Activated CD4-positive, alpha-beta memory T cell treated with anti-CD3 and anti-CD28 coated beads for 36 hours (primary cell): ENCODE measurements at regions not wholly inside any gene's neighbourhood (a gene's known extent, or its start where the extent isn't known, plus 50 kb on each side); places are given as distances from the start of the nearest gene placed in this dataset.

Experiments used
- CTCF ChIA-PET: fragments of 350-600 bp; sonication (Branson Sonifier 250); formaldehyde crosslinking; loops from one replicate; lab custom pipeline; 2021; ENCODE audit warnings: antibody characterized with exemption, inconsistent platforms; lab: Charles Lee
- POLR2A ChIA-PET: fragments of 350-600 bp; sonication (Branson Sonifier 250); formaldehyde crosslinking; loops from one replicate; lab custom pipeline; 2021; ENCODE audit warnings: antibody characterized with exemption; lab: Charles Lee
- DNase-seq: peaks from one replicate; pipeline ENCODE4 v3.0.0-alpha.2; 2020
- H3K27ac Mint-ChIP-seq: one replicate; pipeline ENCODE4 v1.8.0; 2021; ENCODE audit warnings: mixed read lengths
- H3K27me3 Mint-ChIP-seq: one replicate; pipeline ENCODE4 v1.8.0; 2021; ENCODE audit warnings: mixed read lengths
- H3K36me3 Mint-ChIP-seq: one replicate; pipeline ENCODE4 v1.8.0; 2021; ENCODE audit warnings: mixed read lengths
- H3K4me1 Mint-ChIP-seq: one replicate; pipeline ENCODE4 v1.8.0; 2021; ENCODE audit warnings: low read depth, mixed read lengths
- H3K4me3 Mint-ChIP-seq: one replicate; pipeline ENCODE4 v1.8.0; 2021; ENCODE audit warnings: mild to moderate bottlenecking, mixed read lengths
- H3K9me3 Mint-ChIP-seq: one replicate; pipeline ENCODE4 v1.8.0; 2021; ENCODE audit warnings: mixed read lengths
- intact Hi-C: fragments of 100-400 bp; cut with micrococcal nuclease; formaldehyde crosslinking; loops from one replicate; pipeline ENCODE4 v1.15.1; 2023

GRCh38 chr2:79223539-79223938 lies 64.0 kb upstream of the REG3A start:
- Mint-ChIP-seq H3K4me3 (no peak overlapping the region), H3K9me3 (peaks cover 4% of the 10 kb centered on the region), H3K4me1 (no peaks in the 10 kb centered on the region), H3K27ac (no peak overlapping the region), H3K27me3 (no peaks in the 10 kb centered on the region), H3K36me3 (no peaks in the 10 kb centered on the region)
- intact Hi-C loops: no loop called here
- POLR2A ChIA-PET: no interaction called here
- DNase-seq: no peak
- CTCF ChIA-PET: no interaction called here

- no peaks in the 10 kb centered on the region for H3K9me3 Mint-ChIP-seq
- H3K27ac Mint-ChIP-seq: no peak overlapping the region
- no peaks in the 10 kb centered on the region for H3K27me3 Mint-ChIP-seq
- ChIA-PET CTCF (no interaction called here), POLR2A (no interaction called here)
- no peak overlapping the region for H3K4me3 Mint-ChIP-seq
- peak; percentile 11 for DNase-seq
- H3K36me3 Mint-ChIP-seq: no peaks in the 10 kb centered on the region
- intact Hi-C loops: no loop called here
- H3K4me1 Mint-ChIP-seq: no peaks in the 10 kb centered on the region
These were observed 59.9 kb upstream of the REG3A start for GRCh38 chr2:79219383-79219988.

GRCh38 chr2:79210274-79210917 lies 50.8 kb upstream of the REG3A start:
- ChIA-PET POLR2A (no interaction called here), CTCF (no interaction called here)
- H3K4me1 Mint-ChIP-seq: no peaks in the 10 kb centered on the region
- no peaks in the 10 kb centered on the region for H3K27me3 Mint-ChIP-seq
- H3K36me3 Mint-ChIP-seq: no peaks in the 10 kb centered on the region
- no peak overlapping the region for H3K27ac Mint-ChIP-seq
- H3K4me3 Mint-ChIP-seq: no peak overlapping the region
- intact Hi-C loops: no loop called here
- no peak for DNase-seq
- H3K9me3 Mint-ChIP-seq: no peaks in the 10 kb centered on the region
